ENCODE measurements at regions not wholly inside any gene's neighbourhood (a gene's known extent, or its start where the extent isn't known, plus 50 kb on each side); places are given as distances from the start of the nearest gene placed in this dataset.

DNA sequence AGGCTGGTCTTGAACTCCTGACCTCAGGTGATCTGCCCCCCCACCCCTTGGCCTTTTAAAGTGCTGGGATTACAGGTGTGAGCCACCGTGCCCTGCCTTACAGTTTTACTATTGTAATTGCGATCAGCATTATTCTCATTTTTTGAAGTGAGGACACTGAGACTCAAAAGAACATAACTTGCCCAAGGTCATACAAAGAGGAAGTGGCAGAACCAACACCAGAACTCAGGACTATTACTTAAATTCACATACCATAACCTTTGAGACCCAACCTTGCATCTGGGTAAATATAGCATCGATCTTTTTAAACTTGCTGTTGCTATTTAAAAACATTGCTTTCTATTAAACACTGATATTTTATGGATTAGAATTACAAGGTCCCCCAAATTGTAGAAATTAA is 54.2 kb downstream of the FOXI1 start:
- ChIA-PET CTCF (interaction anchor here (0.8 kb wide), 1 partner anchor 14 kb away, joined by 3 read pairs; no protein-coding TSS in a partner anchor), POLR2A (no interaction called here)
- Histone ChIP-seq H3K27ac (ENCODE audit: extremely low read depth, low read depth, low read length) (no peak overlapping the region), H3K4me3 (ENCODE audit: low read depth, low read length) (no peak overlapping the region), H3K4me1 (ENCODE audit: control insufficient read depth, insufficient read depth, low read length) (no peaks in the 10 kb centered on the region), H3K36me3 (ENCODE audit: control insufficient read depth in 2 of 2, insufficient read depth in 1 of 2, low read length in 2 of 2) (no peaks in the 10 kb centered on the region), H3K9me3 (ENCODE audit: control insufficient read depth, insufficient read depth, low read depth, low read length) (no peaks in the 10 kb centered on the region)
- TF ChIP-seq, protein P1, sequence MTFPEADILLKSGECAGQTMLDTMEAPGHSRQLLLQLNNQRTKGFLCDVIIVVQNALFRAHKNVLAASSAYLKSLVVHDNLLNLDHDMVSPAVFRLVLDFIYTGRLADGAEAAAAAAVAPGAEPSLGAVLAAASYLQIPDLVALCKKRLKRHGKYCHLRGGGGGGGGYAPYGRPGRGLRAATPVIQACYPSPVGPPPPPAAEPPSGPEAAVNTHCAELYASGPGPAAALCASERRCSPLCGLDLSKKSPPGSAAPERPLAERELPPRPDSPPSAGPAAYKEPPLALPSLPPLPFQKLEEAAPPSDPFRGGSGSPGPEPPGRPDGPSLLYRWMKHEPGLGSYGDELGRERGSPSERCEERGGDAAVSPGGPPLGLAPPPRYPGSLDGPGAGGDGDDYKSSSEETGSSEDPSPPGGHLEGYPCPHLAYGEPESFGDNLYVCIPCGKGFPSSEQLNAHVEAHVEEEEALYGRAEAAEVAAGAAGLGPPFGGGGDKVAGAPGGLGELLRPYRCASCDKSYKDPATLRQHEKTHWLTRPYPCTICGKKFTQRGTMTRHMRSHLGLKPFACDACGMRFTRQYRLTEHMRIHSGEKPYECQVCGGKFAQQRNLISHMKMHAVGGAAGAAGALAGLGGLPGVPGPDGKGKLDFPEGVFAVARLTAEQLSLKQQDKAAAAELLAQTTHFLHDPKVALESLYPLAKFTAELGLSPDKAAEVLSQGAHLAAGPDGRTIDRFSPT (tag by site-specific recombination; IDR thresholded peaks at IDR 0.05), result no peak
- no peak for TF ChIP-seq ZNF629 (tag by site-specific recombination; IDR thresholded peaks at IDR 0.05)
- TF ChIP-seq ZNF202 (tag by site-specific recombination; IDR thresholded peaks at IDR 0.05; ENCODE audit: borderline replicate concordance), result no peak
- TF ChIP-seq, protein P2, sequence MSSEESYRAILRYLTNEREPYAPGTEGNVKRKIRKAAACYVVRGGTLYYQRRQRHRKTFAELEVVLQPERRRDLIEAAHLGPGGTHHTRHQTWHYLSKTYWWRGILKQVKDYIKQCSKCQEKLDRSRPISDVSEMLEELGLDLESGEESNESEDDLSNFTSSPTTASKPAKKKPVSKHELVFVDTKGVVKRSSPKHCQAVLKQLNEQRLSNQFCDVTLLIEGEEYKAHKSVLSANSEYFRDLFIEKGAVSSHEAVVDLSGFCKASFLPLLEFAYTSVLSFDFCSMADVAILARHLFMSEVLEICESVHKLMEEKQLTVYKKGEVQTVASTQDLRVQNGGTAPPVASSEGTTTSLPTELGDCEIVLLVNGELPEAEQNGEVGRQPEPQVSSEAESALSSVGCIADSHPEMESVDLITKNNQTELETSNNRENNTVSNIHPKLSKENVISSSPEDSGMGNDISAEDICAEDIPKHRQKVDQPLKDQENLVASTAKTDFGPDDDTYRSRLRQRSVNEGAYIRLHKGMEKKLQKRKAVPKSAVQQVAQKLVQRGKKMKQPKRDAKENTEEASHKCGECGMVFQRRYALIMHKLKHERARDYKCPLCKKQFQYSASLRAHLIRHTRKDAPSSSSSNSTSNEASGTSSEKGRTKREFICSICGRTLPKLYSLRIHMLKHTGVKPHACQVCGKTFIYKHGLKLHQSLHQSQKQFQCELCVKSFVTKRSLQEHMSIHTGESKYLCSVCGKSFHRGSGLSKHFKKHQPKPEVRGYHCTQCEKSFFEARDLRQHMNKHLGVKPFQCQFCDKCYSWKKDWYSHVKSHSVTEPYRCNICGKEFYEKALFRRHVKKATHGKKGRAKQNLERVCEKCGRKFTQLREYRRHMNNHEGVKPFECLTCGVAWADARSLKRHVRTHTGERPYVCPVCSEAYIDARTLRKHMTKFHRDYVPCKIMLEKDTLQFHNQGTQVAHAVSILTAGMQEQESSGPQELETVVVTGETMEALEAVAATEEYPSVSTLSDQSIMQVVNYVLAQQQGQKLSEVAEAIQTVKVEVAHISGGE (tag by site-specific recombination; conservative IDR thresholded peaks at IDR 0.05; ENCODE audit: low read depth), result no peak
- TF ChIP-seq, protein P3, sequence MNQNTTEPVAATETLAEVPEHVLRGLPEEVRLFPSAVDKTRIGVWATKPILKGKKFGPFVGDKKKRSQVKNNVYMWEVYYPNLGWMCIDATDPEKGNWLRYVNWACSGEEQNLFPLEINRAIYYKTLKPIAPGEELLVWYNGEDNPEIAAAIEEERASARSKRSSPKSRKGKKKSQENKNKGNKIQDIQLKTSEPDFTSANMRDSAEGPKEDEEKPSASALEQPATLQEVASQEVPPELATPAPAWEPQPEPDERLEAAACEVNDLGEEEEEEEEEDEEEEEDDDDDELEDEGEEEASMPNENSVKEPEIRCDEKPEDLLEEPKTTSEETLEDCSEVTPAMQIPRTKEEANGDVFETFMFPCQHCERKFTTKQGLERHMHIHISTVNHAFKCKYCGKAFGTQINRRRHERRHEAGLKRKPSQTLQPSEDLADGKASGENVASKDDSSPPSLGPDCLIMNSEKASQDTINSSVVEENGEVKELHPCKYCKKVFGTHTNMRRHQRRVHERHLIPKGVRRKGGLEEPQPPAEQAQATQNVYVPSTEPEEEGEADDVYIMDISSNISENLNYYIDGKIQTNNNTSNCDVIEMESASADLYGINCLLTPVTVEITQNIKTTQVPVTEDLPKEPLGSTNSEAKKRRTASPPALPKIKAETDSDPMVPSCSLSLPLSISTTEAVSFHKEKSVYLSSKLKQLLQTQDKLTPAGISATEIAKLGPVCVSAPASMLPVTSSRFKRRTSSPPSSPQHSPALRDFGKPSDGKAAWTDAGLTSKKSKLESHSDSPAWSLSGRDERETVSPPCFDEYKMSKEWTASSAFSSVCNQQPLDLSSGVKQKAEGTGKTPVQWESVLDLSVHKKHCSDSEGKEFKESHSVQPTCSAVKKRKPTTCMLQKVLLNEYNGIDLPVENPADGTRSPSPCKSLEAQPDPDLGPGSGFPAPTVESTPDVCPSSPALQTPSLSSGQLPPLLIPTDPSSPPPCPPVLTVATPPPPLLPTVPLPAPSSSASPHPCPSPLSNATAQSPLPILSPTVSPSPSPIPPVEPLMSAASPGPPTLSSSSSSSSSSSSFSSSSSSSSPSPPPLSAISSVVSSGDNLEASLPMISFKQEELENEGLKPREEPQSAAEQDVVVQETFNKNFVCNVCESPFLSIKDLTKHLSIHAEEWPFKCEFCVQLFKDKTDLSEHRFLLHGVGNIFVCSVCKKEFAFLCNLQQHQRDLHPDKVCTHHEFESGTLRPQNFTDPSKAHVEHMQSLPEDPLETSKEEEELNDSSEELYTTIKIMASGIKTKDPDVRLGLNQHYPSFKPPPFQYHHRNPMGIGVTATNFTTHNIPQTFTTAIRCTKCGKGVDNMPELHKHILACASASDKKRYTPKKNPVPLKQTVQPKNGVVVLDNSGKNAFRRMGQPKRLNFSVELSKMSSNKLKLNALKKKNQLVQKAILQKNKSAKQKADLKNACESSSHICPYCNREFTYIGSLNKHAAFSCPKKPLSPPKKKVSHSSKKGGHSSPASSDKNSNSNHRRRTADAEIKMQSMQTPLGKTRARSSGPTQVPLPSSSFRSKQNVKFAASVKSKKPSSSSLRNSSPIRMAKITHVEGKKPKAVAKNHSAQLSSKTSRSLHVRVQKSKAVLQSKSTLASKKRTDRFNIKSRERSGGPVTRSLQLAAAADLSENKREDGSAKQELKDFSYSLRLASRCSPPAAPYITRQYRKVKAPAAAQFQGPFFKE (tag by site-specific recombination; IDR thresholded peaks at IDR 0.05; ENCODE audit: borderline replicate concordance), result no peak
- no peak for TF ChIP-seq ZNF76 (tag by site-specific recombination; IDR thresholded peaks at IDR 0.05; ENCODE audit: borderline replicate concordance, low read depth)

DNA sequence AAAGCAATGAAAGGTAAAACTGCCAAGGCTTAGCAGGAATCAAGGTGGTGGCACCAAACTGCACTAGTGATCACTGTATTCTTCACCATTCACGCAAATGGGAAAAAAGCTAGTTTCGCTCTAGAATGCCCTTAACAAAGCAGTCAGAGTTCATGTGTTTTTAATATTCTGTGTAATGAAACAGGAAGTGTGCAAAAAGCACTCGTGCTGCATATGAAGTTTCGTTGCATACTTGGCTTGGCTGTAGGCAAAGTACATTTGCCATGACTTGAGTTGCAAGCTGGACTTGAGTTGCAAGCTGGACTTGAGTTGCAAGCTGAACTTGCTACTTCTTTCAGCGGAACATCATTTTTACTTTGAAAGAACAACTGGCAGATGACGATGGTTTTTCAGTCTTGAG is 55.4 kb downstream of the FOXI1 start:
- ChIA-PET CTCF (interaction anchor here (0.9 kb wide), 1 partner anchor 23 kb away, joined by 3 read pairs; no protein-coding TSS in a partner anchor), POLR2A (no interaction called here)
- H3K4me3 ChIP-seq (ENCODE audit: low read depth, low read length), result no peak overlapping the region
- H3K36me3 ChIP-seq (ENCODE audit: control insufficient read depth in 2 of 2, insufficient read depth in 1 of 2, low read length in 2 of 2), result no peaks in the 10 kb centered on the region
- no peaks in the 10 kb centered on the region for H3K4me1 ChIP-seq (ENCODE audit: control insufficient read depth, insufficient read depth, low read length)
- no peak overlapping the region for H3K27ac ChIP-seq (ENCODE audit: extremely low read depth, low read depth, low read length)
- H3K9me3 ChIP-seq (ENCODE audit: control insufficient read depth, insufficient read depth, low read depth, low read length), result no peaks in the 10 kb centered on the region
- TF ChIP-seq KLF7 (tag by site-specific recombination; IDR thresholded peaks at IDR 0.05; ENCODE audit: borderline replicate concordance) (no peak), SCRT2 (tag by site-specific recombination; IDR thresholded peaks at IDR 0.05) (no peak), ZNF132 (tag by site-specific recombination; IDR thresholded peaks at IDR 0.05; ENCODE audit: borderline replicate concordance) (no peak), ZNF544 (tag by site-specific recombination; IDR thresholded peaks at IDR 0.05) (no peak), ZNF830 (tag by site-specific recombination; IDR thresholded peaks at IDR 0.05; ENCODE audit: low read depth) (no peak), RBAK (tag by site-specific recombination; IDR thresholded peaks at IDR 0.05) (no peak), HOXD13 (CRISPR knock-in tag; IDR thresholded peaks at IDR 0.05; ENCODE audit: borderline replicate concordance) (no peak), ZIC2 (tag by site-specific recombination; IDR thresholded peaks at IDR 0.05) (no peak), ZNF214 (tag by site-specific recombination; IDR thresholded peaks at IDR 0.05; ENCODE audit: borderline replicate concordance) (no peak), KLF10 (tag by site-specific recombination; IDR thresholded peaks at IDR 0.05) (no peak), ZNF146 (tag by site-specific recombination; IDR thresholded peaks at IDR 0.05) (no peak), HOXC10 (CRISPR knock-in tag; IDR thresholded peaks at IDR 0.05) (no peak), SP3 (tag by site-specific recombination; IDR thresholded peaks at IDR 0.05) (no peak), ZNF843 (tag by site-specific recombination; IDR thresholded peaks at IDR 0.05) (no peak), ZSCAN30 (tag by site-specific recombination; IDR thresholded peaks at IDR 0.05) (no peak)
- TF ChIP-seq, protein P4, sequence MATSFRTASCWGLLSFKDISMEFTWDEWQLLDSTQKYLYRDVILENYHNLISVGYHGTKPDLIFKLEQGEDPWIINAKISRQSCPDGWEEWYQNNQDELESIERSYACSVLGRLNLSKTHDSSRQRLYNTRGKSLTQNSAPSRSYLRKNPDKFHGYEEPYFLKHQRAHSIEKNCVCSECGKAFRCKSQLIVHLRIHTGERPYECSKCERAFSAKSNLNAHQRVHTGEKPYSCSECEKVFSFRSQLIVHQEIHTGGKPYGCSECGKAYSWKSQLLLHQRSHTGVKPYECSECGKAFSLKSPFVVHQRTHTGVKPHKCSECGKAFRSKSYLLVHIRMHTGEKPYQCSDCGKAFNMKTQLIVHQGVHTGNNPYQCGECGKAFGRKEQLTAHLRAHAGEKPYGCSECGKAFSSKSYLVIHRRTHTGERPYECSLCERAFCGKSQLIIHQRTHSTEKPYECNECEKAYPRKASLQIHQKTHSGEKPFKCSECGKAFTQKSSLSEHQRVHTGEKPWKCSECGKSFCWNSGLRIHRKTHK (tag by site-specific recombination; IDR thresholded peaks at IDR 0.05), result no peak
- TF ChIP-seq, protein P5, sequence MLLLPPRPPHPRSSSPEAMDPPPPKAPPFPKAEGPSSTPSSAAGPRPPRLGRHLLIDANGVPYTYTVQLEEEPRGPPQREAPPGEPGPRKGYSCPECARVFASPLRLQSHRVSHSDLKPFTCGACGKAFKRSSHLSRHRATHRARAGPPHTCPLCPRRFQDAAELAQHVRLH (tag by site-specific recombination; IDR thresholded peaks at IDR 0.05), result no peak
